DMS79 treated with DMSO at 0.1 percent for 48 hours (cell line): ENCODE measurements at regions not wholly inside any gene's neighbourhood (a gene's known extent, or its start where the extent isn't known, plus 50 kb on each side); places are given as distances from the start of the nearest gene placed in this dataset.

ENCODE experiments used
- DNase-seq: peaks from one replicate; lab custom pipeline; 2025; lab: John Stamatoyannopoulos, UW

GRCh38 chr5:15261269-15261995, 238.5 kb upstream of the FBXL7 start:
- no peak for DNase-seq

GRCh38 chr5:15260356-15261268, 239.4 kb upstream of the FBXL7 start:
- no peak for DNase-seq

- no peak for DNase-seq
Observed at GRCh38 chr5:15256485-15256884, 243.5 kb upstream of the FBXL7 start.

- no peak for DNase-seq
Observed at GRCh38 chr5:15255576-15255975, 244.4 kb upstream of the FBXL7 start.

GRCh38 chr5:15254607-15255006, 245.4 kb upstream of the FBXL7 start:
- DNase-seq: no peak

- no peak for DNase-seq
Observed at GRCh38 chr5:15252331-15252730, 247.6 kb upstream of the FBXL7 start.

GRCh38 chr5:15249152-15249551, 250.8 kb upstream of the FBXL7 start:
- no peak for DNase-seq

GRCh38 chr5:15248731-15249130, 251.2 kb upstream of the FBXL7 start:
- DNase-seq: no peak

- DNase-seq: no peak
Observed at GRCh38 chr5:15245913-15246312, 254.1 kb upstream of the FBXL7 start.

- DNase-seq: no peak
Observed at GRCh38 chr5:15243301-15244020, 256.5 kb upstream of the FBXL7 start.

- DNase-seq: no peak
Observed at GRCh38 chr5:15241216-15241821, 258.7 kb upstream of the FBXL7 start.

- no peak for DNase-seq
Observed at GRCh38 chr5:15238006-15238405, 262.0 kb upstream of the FBXL7 start.

GRCh38 chr5:15236911-15237508, 263.0 kb upstream of the FBXL7 start:
- DNase-seq: no peak

- no peak for DNase-seq
Observed at GRCh38 chr5:15234911-15235310, 265.1 kb upstream of the FBXL7 start.

GRCh38 chr5:15234366-15234765, 265.6 kb upstream of the FBXL7 start:
- DNase-seq: no peak

- no peak for DNase-seq
Observed at GRCh38 chr5:15233566-15233965, 266.4 kb upstream of the FBXL7 start.

- DNase-seq: no peak
Observed at GRCh38 chr5:15222156-15222555, 277.8 kb upstream of the FBXL7 start.

- DNase-seq: no peak
Observed at GRCh38 chr5:15220642-15221173, 279.3 kb upstream of the FBXL7 start.

- no peak for DNase-seq
Observed at GRCh38 chr5:15215056-15215455, 284.9 kb upstream of the FBXL7 start.

- no peak for DNase-seq
Observed at GRCh38 chr5:15214010-15214409, 286.0 kb upstream of the FBXL7 start.

GRCh38 chr5:15209053-15209762, 290.8 kb upstream of the FBXL7 start:
- DNase-seq: no peak
